ENCODE measurements at regions not wholly inside any gene's neighbourhood (a gene's known extent, or its start where the extent isn't known, plus 50 kb on each side); places are given as distances from the start of the nearest gene placed in this dataset.

- TF ChIP-seq, protein P1, sequence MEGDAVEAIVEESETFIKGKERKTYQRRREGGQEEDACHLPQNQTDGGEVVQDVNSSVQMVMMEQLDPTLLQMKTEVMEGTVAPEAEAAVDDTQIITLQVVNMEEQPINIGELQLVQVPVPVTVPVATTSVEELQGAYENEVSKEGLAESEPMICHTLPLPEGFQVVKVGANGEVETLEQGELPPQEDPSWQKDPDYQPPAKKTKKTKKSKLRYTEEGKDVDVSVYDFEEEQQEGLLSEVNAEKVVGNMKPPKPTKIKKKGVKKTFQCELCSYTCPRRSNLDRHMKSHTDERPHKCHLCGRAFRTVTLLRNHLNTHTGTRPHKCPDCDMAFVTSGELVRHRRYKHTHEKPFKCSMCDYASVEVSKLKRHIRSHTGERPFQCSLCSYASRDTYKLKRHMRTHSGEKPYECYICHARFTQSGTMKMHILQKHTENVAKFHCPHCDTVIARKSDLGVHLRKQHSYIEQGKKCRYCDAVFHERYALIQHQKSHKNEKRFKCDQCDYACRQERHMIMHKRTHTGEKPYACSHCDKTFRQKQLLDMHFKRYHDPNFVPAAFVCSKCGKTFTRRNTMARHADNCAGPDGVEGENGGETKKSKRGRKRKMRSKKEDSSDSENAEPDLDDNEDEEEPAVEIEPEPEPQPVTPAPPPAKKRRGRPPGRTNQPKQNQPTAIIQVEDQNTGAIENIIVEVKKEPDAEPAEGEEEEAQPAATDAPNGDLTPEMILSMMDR (IDR thresholded peaks at IDR 0.05), result no peak
- TF ChIP-seq POLR2A (IDR thresholded peaks at IDR 0.05), result no peak
These were observed 329.6 kb downstream of the PCDH20 start for GRCh38 chr13:61086087-61086486.

All from heart left ventricle (tissue), 13 donors.